HepG2 (cell line): ENCODE measurements at regions not wholly inside any gene's neighbourhood (a gene's known extent, or its start where the extent isn't known, plus 50 kb on each side); places are given as distances from the start of the nearest gene placed in this dataset.

ENCODE experiments used
- ATF7-NPFF ChIP-seq: sonication (generic); formaldehyde crosslinking; IDR thresholded peaks from 2 replicates; pipeline ENCODE4 v1.8.1; 2023; ENCODE audit warnings: mild to moderate bottlenecking, low read depth, missing genetic modification reagents, moderate library complexity
- FOXM1 ChIP-seq: sonication (generic); formaldehyde crosslinking; IDR thresholded peaks from 2 replicates; pipeline ENCODE4 v1.5.0; 2020; ENCODE audit warnings: missing genetic modification reagents
- HNF4A ChIP-seq: sonication (generic); formaldehyde crosslinking; IDR thresholded peaks from 2 replicates; pipeline ENCODE4 v1.4.0; 2020; ENCODE audit warnings: missing genetic modification reagents
- MXD4 ChIP-seq: IDR thresholded peaks from 2 replicates; pipeline ENCODE4 v1.6.1; 2016; ENCODE audit warnings: mild to moderate bottlenecking, missing biosample characterization, missing genetic modification reagents
- SP140L ChIP-seq: sonication (generic); formaldehyde crosslinking; IDR thresholded peaks from 2 replicates; pipeline ENCODE4 v1.4.0; 2020; ENCODE audit warnings: missing genetic modification reagents, borderline replicate concordance
- ZFY ChIP-seq: sonication (generic); formaldehyde crosslinking; IDR thresholded peaks from 2 replicates; pipeline ENCODE4 v1.4.0; 2020; ENCODE audit warnings: missing genetic modification reagents
- ZGPAT ChIP-seq: IDR thresholded peaks from 2 replicates; pipeline ENCODE4 v1.6.1; 2016; ENCODE audit warnings: mild to moderate bottlenecking
- ZNF230 ChIP-seq: sonication (generic); formaldehyde crosslinking; IDR thresholded peaks from 2 replicates; pipeline ENCODE4 v1.4.0; 2020; ENCODE audit warnings: mild to moderate bottlenecking, missing genetic modification reagents
- ZNF441 ChIP-seq: sonication (generic); formaldehyde crosslinking; IDR thresholded peaks from 2 replicates; pipeline ENCODE4 v1.7.0; 2021; ENCODE audit warnings: missing genetic modification reagents, borderline replicate concordance
- ZNF503 ChIP-seq: sonication (generic); formaldehyde crosslinking; IDR thresholded peaks from 2 replicates; pipeline ENCODE4 v1.4.0; 2020; ENCODE audit warnings: missing genetic modification reagents
- TF ChIP-seq, protein P1 (sequence below): sonication (generic); formaldehyde crosslinking; IDR thresholded peaks from 2 replicates; pipeline ENCODE4 v1.4.0; 2020; ENCODE audit warnings: missing genetic modification reagents, borderline replicate concordance
- TF ChIP-seq, protein P2 (sequence below): sonication (generic); formaldehyde crosslinking; IDR thresholded peaks from 2 replicates; pipeline ENCODE4 v1.5.0; 2020; ENCODE audit warnings: mild to moderate bottlenecking, missing genetic modification reagents
- TF ChIP-seq, protein P3 (sequence below): IDR thresholded peaks from 2 replicates; pipeline ENCODE4 v1.6.1; 2018; ENCODE audit warnings: missing genetic modification reagents
- TF ChIP-seq, protein P4 (sequence below): IDR thresholded peaks from 2 replicates; pipeline ENCODE4 v1.6.1; 2018; ENCODE audit warnings: missing genetic modification reagents, mild to moderate bottlenecking, missing compliant biosample characterization

- TF ChIP-seq FOXM1 (CRISPR knock-in tag) (no peak), MXD4 (CRISPR knock-in tag) (no peak), SP140L (CRISPR knock-in tag) (no peak), ZNF503 (no peak), HNF4A (peak; percentile 53), ZGPAT (CRISPR knock-in tag) (0 out of 2 replicates have a peak, but pooled peaks have one; percentile 6), ZFY (no peak), ZNF230 (no peak), ATF7-NPFF (CRISPR knock-in tag) (no peak), ZNF441 (CRISPR knock-in tag) (0 out of 2 replicates have a peak, but pooled peaks have one; percentile 10)
- TF ChIP-seq, protein P1, sequence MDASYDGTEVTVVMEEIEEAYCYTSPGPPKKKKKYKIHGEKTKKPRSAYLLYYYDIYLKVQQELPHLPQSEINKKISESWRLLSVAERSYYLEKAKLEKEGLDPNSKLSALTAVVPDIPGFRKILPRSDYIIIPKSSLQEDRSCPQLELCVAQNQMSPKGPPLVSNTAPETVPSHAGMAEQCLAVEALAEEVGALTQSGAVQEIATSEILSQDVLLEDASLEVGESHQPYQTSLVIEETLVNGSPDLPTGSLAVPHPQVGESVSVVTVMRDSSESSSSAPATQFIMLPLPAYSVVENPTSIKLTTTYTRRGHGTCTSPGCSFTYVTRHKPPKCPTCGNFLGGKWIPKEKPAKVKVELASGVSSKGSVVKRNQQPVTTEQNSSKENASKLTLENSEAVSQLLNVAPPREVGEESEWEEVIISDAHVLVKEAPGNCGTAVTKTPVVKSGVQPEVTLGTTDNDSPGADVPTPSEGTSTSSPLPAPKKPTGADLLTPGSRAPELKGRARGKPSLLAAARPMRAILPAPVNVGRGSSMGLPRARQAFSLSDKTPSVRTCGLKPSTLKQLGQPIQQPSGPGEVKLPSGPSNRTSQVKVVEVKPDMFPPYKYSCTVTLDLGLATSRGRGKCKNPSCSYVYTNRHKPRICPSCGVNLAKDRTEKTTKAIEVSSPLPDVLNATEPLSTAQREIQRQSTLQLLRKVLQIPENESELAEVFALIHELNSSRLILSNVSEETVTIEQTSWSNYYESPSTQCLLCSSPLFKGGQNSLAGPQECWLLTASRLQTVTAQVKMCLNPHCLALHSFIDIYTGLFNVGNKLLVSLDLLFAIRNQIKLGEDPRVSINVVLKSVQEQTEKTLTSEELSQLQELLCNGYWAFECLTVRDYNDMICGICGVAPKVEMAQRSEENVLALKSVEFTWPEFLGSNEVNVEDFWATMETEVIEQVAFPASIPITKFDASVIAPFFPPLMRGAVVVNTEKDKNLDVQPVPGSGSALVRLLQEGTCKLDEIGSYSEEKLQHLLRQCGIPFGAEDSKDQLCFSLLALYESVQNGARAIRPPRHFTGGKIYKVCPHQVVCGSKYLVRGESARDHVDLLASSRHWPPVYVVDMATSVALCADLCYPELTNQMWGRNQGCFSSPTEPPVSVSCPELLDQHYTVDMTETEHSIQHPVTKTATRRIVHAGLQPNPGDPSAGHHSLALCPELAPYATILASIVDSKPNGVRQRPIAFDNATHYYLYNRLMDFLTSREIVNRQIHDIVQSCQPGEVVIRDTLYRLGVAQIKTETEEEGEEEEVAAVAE (CRISPR knock-in tag) = no peak
- TF ChIP-seq, protein P2, sequence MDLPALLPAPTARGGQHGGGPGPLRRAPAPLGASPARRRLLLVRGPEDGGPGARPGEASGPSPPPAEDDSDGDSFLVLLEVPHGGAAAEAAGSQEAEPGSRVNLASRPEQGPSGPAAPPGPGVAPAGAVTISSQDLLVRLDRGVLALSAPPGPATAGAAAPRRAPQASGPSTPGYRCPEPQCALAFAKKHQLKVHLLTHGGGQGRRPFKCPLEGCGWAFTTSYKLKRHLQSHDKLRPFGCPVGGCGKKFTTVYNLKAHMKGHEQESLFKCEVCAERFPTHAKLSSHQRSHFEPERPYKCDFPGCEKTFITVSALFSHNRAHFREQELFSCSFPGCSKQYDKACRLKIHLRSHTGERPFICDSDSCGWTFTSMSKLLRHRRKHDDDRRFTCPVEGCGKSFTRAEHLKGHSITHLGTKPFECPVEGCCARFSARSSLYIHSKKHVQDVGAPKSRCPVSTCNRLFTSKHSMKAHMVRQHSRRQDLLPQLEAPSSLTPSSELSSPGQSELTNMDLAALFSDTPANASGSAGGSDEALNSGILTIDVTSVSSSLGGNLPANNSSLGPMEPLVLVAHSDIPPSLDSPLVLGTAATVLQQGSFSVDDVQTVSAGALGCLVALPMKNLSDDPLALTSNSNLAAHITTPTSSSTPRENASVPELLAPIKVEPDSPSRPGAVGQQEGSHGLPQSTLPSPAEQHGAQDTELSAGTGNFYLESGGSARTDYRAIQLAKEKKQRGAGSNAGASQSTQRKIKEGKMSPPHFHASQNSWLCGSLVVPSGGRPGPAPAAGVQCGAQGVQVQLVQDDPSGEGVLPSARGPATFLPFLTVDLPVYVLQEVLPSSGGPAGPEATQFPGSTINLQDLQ (CRISPR knock-in tag) = no peak
- TF ChIP-seq, protein P3, sequence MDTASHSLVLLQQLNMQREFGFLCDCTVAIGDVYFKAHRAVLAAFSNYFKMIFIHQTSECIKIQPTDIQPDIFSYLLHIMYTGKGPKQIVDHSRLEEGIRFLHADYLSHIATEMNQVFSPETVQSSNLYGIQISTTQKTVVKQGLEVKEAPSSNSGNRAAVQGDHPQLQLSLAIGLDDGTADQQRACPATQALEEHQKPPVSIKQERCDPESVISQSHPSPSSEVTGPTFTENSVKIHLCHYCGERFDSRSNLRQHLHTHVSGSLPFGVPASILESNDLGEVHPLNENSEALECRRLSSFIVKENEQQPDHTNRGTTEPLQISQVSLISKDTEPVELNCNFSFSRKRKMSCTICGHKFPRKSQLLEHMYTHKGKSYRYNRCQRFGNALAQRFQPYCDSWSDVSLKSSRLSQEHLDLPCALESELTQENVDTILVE (CRISPR knock-in tag) = no peak
- TF ChIP-seq, protein P4, sequence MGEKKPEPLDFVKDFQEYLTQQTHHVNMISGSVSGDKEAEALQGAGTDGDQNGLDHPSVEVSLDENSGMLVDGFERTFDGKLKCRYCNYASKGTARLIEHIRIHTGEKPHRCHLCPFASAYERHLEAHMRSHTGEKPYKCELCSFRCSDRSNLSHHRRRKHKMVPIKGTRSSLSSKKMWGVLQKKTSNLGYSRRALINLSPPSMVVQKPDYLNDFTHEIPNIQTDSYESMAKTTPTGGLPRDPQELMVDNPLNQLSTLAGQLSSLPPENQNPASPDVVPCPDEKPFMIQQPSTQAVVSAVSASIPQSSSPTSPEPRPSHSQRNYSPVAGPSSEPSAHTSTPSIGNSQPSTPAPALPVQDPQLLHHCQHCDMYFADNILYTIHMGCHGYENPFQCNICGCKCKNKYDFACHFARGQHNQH = no peak
Observed at GRCh38 chr6:137793805-137794515, 73.1 kb upstream of the TNFAIP3 start (continued).
